ENCODE measurements at regions not wholly inside any gene's neighbourhood (a gene's known extent, or its start where the extent isn't known, plus 50 kb on each side); places are given as distances from the start of the nearest gene placed in this dataset.

- TF ChIP-seq CTCF (IDR thresholded peaks at IDR 0.05; ENCODE audit: insufficient read depth, low read length, missing control alignments), result no peak
- CTCF ChIA-PET, result no interaction called here
Measured at GRCh38 chr16:8217201-8217600, 373.1 kb downstream of the TMEM114 start.

GRCh38 chr16:8204769-8205168, 385.5 kb downstream of the TMEM114 start:
- DNase-seq (ENCODE audit: low read depth, low spot score), result no peak
- CTCF ChIA-PET, result no interaction called here
- no peak overlapping the region for H3K4me3 ChIP-seq (ENCODE audit: low read depth, low read length)
- TF ChIP-seq CTCF (IDR thresholded peaks at IDR 0.05; ENCODE audit: insufficient read depth, low read length, missing control alignments), result no peak
- POLR2A ChIA-PET, result no interaction called here

More at GRCh38 chr16:8217201-8217600, 373.1 kb downstream of the TMEM114 start:
- POLR2A ChIA-PET, result no interaction called here
- DNase-seq (ENCODE audit: low read depth, low spot score), result no peak
- no peak overlapping the region for H3K4me3 ChIP-seq (ENCODE audit: low read depth, low read length)

GRCh38 chr16:8204096-8204495, 386.2 kb downstream of the TMEM114 start:
- ChIA-PET POLR2A (no interaction called here), CTCF (no interaction called here)
- no peak for DNase-seq (ENCODE audit: low read depth, low spot score)
- H3K4me3 ChIP-seq (ENCODE audit: low read depth, low read length), result no peak overlapping the region
- no peak for TF ChIP-seq CTCF (IDR thresholded peaks at IDR 0.05; ENCODE audit: insufficient read depth, low read length, missing control alignments)

GRCh38 chr16:8203101-8203500, 387.2 kb downstream of the TMEM114 start:
- CTCF ChIA-PET, result no interaction called here
- TF ChIP-seq CTCF (IDR thresholded peaks at IDR 0.05; ENCODE audit: insufficient read depth, low read length, missing control alignments), result no peak
- H3K4me3 ChIP-seq (ENCODE audit: low read depth, low read length), result no peak overlapping the region
- POLR2A ChIA-PET, result no interaction called here
- DNase-seq (ENCODE audit: low read depth, low spot score), result no peak

GRCh38 chr16:8200839-8201238, 389.5 kb downstream of the TMEM114 start:
- DNase-seq (ENCODE audit: low read depth, low spot score), result no peak
- ChIA-PET CTCF (no interaction called here), POLR2A (no interaction called here)
- no peak for TF ChIP-seq CTCF (IDR thresholded peaks at IDR 0.05; ENCODE audit: insufficient read depth, low read length, missing control alignments)
- no peak overlapping the region for H3K4me3 ChIP-seq (ENCODE audit: low read depth, low read length)

- ChIA-PET CTCF (no interaction called here), POLR2A (no interaction called here)
Measured at GRCh38 chr16:8199390-8199789, 390.9 kb downstream of the TMEM114 start.

More at GRCh38 chr16:8199390-8199789, 390.9 kb downstream of the TMEM114 start:
- no peak for DNase-seq (ENCODE audit: low read depth, low spot score)
- H3K4me3 ChIP-seq (ENCODE audit: low read depth, low read length), result no peak overlapping the region
- no peak for TF ChIP-seq CTCF (IDR thresholded peaks at IDR 0.05; ENCODE audit: insufficient read depth, low read length, missing control alignments)

Measured in AG04449 (cell line).